Epidermal melanocyte (primary cell): ENCODE measurements at regions not wholly inside any gene's neighbourhood (a gene's known extent, or its start where the extent isn't known, plus 50 kb on each side); places are given as distances from the start of the nearest gene placed in this dataset.

ENCODE experiments used
- DNase-seq: peaks from one replicate; pipeline ENCODE4 v3.0.0; 2011; ENCODE audit warnings: low spot score; ENCODE audit not compliant: insufficient read length

- no peak for DNase-seq
Observed at GRCh38 chr1:87717157-87717670, 388.5 kb downstream of the LMO4 start.

- DNase-seq, result no peak
Observed at GRCh38 chr1:87718241-87718950, 389.7 kb downstream of the LMO4 start.

GRCh38 chr1:87719658-87720057 lies 391.0 kb downstream of the LMO4 start:
- no peak for DNase-seq

GRCh38 chr1:87720561-87720960 lies 391.9 kb downstream of the LMO4 start:
- no peak for DNase-seq

- DNase-seq, result no peak
Observed at GRCh38 chr1:87723193-87723592, 394.5 kb downstream of the LMO4 start.

- no peak for DNase-seq
Observed at GRCh38 chr1:87728169-87728568, 399.5 kb downstream of the LMO4 start.

GRCh38 chr1:87730274-87731216 lies 401.9 kb downstream of the LMO4 start:
- no peak for DNase-seq

- DNase-seq, result no peak
Observed at GRCh38 chr1:87733386-87733785, 404.7 kb downstream of the LMO4 start.

- DNase-seq, result no peak
Observed at GRCh38 chr1:87735750-87736149, 407.1 kb downstream of the LMO4 start.

- DNase-seq, result no peak
Observed at GRCh38 chr1:87739141-87739540, 410.5 kb downstream of the LMO4 start.

GRCh38 chr1:87739704-87740103 lies 411.0 kb downstream of the LMO4 start:
- DNase-seq, result no peak

- no peak for DNase-seq
Observed at GRCh38 chr1:87743256-87743655, 414.6 kb downstream of the LMO4 start.

- no peak for DNase-seq
Observed at GRCh38 chr1:87744056-87744455, 415.4 kb downstream of the LMO4 start.

- no peak for DNase-seq
Observed at GRCh38 chr1:87744763-87745162, 416.1 kb downstream of the LMO4 start.

GRCh38 chr1:87753366-87753765 lies 424.7 kb downstream of the LMO4 start:
- no peak for DNase-seq

GRCh38 chr1:87754139-87754538 lies 425.5 kb downstream of the LMO4 start:
- DNase-seq, result no peak

GRCh38 chr1:87757676-87758075 lies 429.0 kb downstream of the LMO4 start:
- no peak for DNase-seq

- DNase-seq, result no peak
Observed at GRCh38 chr1:87759421-87760087, 430.9 kb downstream of the LMO4 start.

- DNase-seq, result no peak
Observed at GRCh38 chr1:87760155-87760554, 431.5 kb downstream of the LMO4 start.

- DNase-seq, result no peak
Observed at GRCh38 chr1:87760654-87761053, 432.0 kb downstream of the LMO4 start.

- DNase-seq, result no peak
Observed at GRCh38 chr1:87763483-87763882, 434.8 kb downstream of the LMO4 start.
